Breast epithelium (tissue), 4 donors: ENCODE measurements at regions not wholly inside any gene's neighbourhood (a gene's known extent, or its start where the extent isn't known, plus 50 kb on each side); places are given as distances from the start of the nearest gene placed in this dataset.

ENCODE experiments used
- DNase-seq, 2 donors: peaks; one replicate each; pipeline ENCODE4 v3.0.0-alpha.2; 2019; ENCODE audit warnings: low spot score in 2 of 2
- H3K27ac ChIP-seq, 2 donors: fragments of 200-600 bp; sonication (generic) in 1 of 2; one replicate each; pipeline ENCODE4 v1.5.1; 2016 to 2019; ENCODE audit warnings: mild to moderate bottlenecking in 1 of 2
- H3K27me3 ChIP-seq, 2 donors: fragments of 200-600 bp; sonication (generic) in 1 of 2; one replicate each; pipeline versions ENCODE4 v1.5.1 to v1.6.0; 2017 to 2019; ENCODE audit warnings: control low read depth in 1 of 2, mild to moderate bottlenecking in 1 of 2
- H3K36me3 ChIP-seq: fragments of 200-600 bp; one replicate; pipeline ENCODE4 v1.5.1; 2019
- H3K4me1 ChIP-seq, 2 donors: fragments of 200-600 bp; sonication (generic); one replicate each; pipeline ENCODE4 v1.5.1; 2016 to 2019; ENCODE audit warnings: control low read depth in 1 of 2
- H3K4me3 ChIP-seq, 3 donors: fragments of 200-600 bp; sonication (generic); 1 replicate in 2 of 3; 2 replicates in 1 of 3; pipeline ENCODE4 v1.5.1; 2016 to 2019; ENCODE audit warnings: mild to moderate bottlenecking in 3 of 3, moderate library complexity in 2 of 3
- H3K9me3 ChIP-seq, 2 donors: fragments of 200-600 bp; sonication (generic) in 1 of 2; one replicate each; pipeline ENCODE4 v1.5.1; 2016 to 2019; ENCODE audit warnings: control low read depth in 1 of 2
- CTCF ChIP-seq, 3 donors: fragments of 450-650 bp; IDR thresholded peaks; one replicate each; pipeline ENCODE4 v1.5.1; 2016 to 2017; ENCODE audit warnings: antibody characterized with exemption in 3 of 3, mild to moderate bottlenecking in 3 of 3, moderate library complexity in 3 of 3
- POLR2A ChIP-seq: fragments of 450-650 bp; IDR thresholded peaks from one replicate; pipeline ENCODE4 v1.6.1; 2016; ENCODE audit warnings: antibody characterized with exemption, mild to moderate bottlenecking, moderate library complexity
- POLR2AphosphoS5 ChIP-seq, 3 donors: sonication (generic); formaldehyde crosslinking; IDR thresholded peaks; one replicate each; pipeline ENCODE4 v1.6.1; 2017; ENCODE audit warnings: antibody characterized with exemption in 3 of 3
- intact Hi-C: fragments of 100-400 bp; cut with DNase I; formaldehyde crosslinking; loops from one replicate; pipeline ENCODE4 v1.15.1; 2023; ENCODE audit warnings: low total_unique reads

DNA sequence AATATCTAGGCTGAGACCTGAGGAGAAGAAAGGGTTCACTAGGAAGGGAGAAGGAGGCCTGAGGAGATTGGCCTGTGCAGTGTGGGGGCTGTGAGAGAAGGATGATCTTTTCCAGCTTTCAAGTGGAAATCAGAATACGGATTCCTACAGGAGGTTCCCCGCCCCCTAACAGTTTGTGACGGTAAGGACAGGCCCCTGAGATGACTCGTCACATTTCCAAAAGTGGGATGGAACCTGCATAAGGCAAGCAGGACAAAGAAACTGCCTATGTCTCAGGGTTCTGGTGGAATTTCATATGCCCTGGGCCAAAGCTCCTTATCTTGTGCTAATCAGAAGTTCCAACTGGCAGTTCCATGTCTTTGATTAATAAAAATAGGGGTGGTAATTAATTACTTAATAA lies 275.6 kb downstream of the SNX10 start:
- no peaks in the 10 kb centered on the region for H3K4me1 ChIP-seq
- H3K27ac ChIP-seq: no peak overlapping the region
- H3K27me3 ChIP-seq: peaks cover 0 to 6% of the 10 kb centered on the region in 2 donors
- intact Hi-C loops: no loop called here
- no peaks in the 10 kb centered on the region for H3K9me3 ChIP-seq
- no peaks in the 10 kb centered on the region for H3K36me3 ChIP-seq
- no peak overlapping the region for H3K4me3 ChIP-seq
- TF ChIP-seq POLR2A (no peak), POLR2AphosphoS5 (IDR thresholded peaks at IDR 0.05) (no peak), CTCF (IDR thresholded peaks at IDR 0.05) (no peak)
- no peak for DNase-seq

DNA sequence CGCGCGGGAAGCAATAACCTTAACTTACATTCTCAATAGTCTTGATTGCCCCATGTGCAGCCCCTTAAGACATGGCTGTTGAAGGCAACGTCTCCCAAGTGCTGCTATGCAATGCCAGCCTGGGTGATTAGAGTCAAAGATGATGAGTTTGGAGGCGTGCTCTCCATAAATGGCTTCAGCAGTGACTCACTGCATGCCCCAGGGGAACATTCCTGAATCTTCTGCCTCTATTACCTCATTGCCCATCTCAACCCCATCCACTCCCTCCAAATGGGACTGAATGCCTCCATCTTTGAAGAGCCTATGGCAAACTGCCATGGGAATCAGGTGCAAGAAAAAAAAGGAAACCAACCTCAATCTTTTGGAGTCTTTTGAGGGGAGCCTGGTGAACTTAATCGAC lies 282.8 kb downstream of the SNX10 start:
- Histone ChIP-seq H3K4me1 (no peaks in the 10 kb centered on the region), H3K27ac (no peak overlapping the region), H3K36me3 (no peaks in the 10 kb centered on the region), H3K27me3 (peaks cover 0 to 6% of the 10 kb centered on the region in 2 donors), H3K9me3 (no peaks in the 10 kb centered on the region), H3K4me3 (no peak overlapping the region)
- DNase-seq: no peak
- TF ChIP-seq POLR2A: no peak
- no peak for TF ChIP-seq POLR2AphosphoS5 (IDR thresholded peaks at IDR 0.05)
- TF ChIP-seq CTCF (IDR thresholded peaks at IDR 0.05): no peak
- intact Hi-C loops: no loop called here

- TF ChIP-seq POLR2AphosphoS5 (IDR thresholded peaks at IDR 0.05) (no peak), CTCF (IDR thresholded peaks at IDR 0.05) (no peak), POLR2A (no peak)
- H3K4me1 ChIP-seq: no peaks in the 10 kb centered on the region
- intact Hi-C loops: no loop called here
- H3K9me3 ChIP-seq: no peaks in the 10 kb centered on the region
- no peak overlapping the region for H3K27ac ChIP-seq
- no peaks in the 10 kb centered on the region for H3K36me3 ChIP-seq
- H3K4me3 ChIP-seq: no peak overlapping the region
- peaks cover 0 to 10% of the 10 kb centered on the region in 2 donors for H3K27me3 ChIP-seq
- no peak for DNase-seq
Measured at GRCh38 chr7:26580064-26580591, 284.3 kb downstream of the SKAP2 start.

GRCh38 chr7:26580711-26581110 lies 283.7 kb downstream of the SKAP2 start:
- TF ChIP-seq CTCF (IDR thresholded peaks at IDR 0.05): no peak
- TF ChIP-seq POLR2A: no peak
- TF ChIP-seq POLR2AphosphoS5 (IDR thresholded peaks at IDR 0.05): no peak
- Histone ChIP-seq H3K27me3 (peaks cover 0 to 10% of the 10 kb centered on the region in 2 donors), H3K4me1 (no peaks in the 10 kb centered on the region), H3K27ac (no peak overlapping the region), H3K36me3 (no peaks in the 10 kb centered on the region), H3K9me3 (no peaks in the 10 kb centered on the region), H3K4me3 (no peak overlapping the region)
- DNase-seq: no peak
- intact Hi-C loops: no loop called here

GRCh38 chr7:26583094-26583648 lies 281.2 kb downstream of the SKAP2 start:
- no peak overlapping the region for H3K4me3 ChIP-seq
- no peaks in the 10 kb centered on the region for H3K9me3 ChIP-seq
- no peaks in the 10 kb centered on the region for H3K4me1 ChIP-seq
- intact Hi-C loops: no loop called here
- no peak overlapping the region for H3K27ac ChIP-seq
- no peaks in the 10 kb centered on the region for H3K36me3 ChIP-seq
- no peak for DNase-seq
- TF ChIP-seq POLR2AphosphoS5 (IDR thresholded peaks at IDR 0.05) (no peak), POLR2A (no peak), CTCF (IDR thresholded peaks at IDR 0.05) (no peak)
- H3K27me3 ChIP-seq: peaks cover 0 to 18% of the 10 kb centered on the region in 2 donors
